ENCODE measurements at regions not wholly inside any gene's neighbourhood (a gene's known extent, or its start where the extent isn't known, plus 50 kb on each side); places are given as distances from the start of the nearest gene placed in this dataset.

- no peak for TF ChIP-seq CTCF (IDR thresholded peaks at IDR 0.05)
- TF ChIP-seq POLR2AphosphoS5 (IDR thresholded peaks at IDR 0.05): no peak
Measured at GRCh38 chr7:92991190-92991589, 126.6 kb downstream of the SAMD9 start.

Measured in sigmoid colon (tissue), 4 donors.